ENCODE measurements at regions not wholly inside any gene's neighbourhood (a gene's known extent, or its start where the extent isn't known, plus 50 kb on each side); places are given as distances from the start of the nearest gene placed in this dataset.

DNA sequence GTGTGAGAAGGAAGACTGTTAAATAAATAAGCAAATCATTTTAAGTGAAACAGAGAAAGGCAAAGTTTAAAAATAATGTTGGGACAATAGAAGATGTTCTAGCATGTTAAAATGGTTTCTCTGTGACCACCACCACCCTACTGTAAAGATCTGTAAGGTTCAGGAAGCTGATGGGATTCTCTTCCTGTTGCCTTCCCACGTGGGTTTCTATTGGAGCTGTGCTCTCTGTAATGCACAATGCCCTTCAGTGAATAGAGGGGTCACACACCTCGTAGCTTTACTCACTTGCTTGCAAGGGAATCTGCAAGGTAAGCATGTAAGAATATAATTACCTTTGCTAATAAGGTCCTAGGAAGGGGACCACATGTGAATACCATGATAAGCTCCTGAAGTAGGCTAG is 170.5 kb downstream of the CASP12 start (continued):
- TF ChIP-seq, protein P1, sequence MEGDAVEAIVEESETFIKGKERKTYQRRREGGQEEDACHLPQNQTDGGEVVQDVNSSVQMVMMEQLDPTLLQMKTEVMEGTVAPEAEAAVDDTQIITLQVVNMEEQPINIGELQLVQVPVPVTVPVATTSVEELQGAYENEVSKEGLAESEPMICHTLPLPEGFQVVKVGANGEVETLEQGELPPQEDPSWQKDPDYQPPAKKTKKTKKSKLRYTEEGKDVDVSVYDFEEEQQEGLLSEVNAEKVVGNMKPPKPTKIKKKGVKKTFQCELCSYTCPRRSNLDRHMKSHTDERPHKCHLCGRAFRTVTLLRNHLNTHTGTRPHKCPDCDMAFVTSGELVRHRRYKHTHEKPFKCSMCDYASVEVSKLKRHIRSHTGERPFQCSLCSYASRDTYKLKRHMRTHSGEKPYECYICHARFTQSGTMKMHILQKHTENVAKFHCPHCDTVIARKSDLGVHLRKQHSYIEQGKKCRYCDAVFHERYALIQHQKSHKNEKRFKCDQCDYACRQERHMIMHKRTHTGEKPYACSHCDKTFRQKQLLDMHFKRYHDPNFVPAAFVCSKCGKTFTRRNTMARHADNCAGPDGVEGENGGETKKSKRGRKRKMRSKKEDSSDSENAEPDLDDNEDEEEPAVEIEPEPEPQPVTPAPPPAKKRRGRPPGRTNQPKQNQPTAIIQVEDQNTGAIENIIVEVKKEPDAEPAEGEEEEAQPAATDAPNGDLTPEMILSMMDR (IDR thresholded peaks at IDR 0.05; ENCODE audit: control extremely low read depth in 1 of 3, insufficient read depth in 1 of 3, low read depth in 1 of 3, low read length in 3 of 3) = no peak
- TF ChIP-seq TEAD4 (IDR thresholded peaks at IDR 0.05; ENCODE audit: low read depth, low read length) (no peak), BRCA1 (IDR thresholded peaks at IDR 0.05; ENCODE audit: low read depth, low read length) (no peak), CHD2 (IDR thresholded peaks at IDR 0.05; ENCODE audit: low read length) (no peak)

Data from H1 (cell line).